ENCODE measurements at regions not wholly inside any gene's neighbourhood (a gene's known extent, or its start where the extent isn't known, plus 50 kb on each side); places are given as distances from the start of the nearest gene placed in this dataset.

DNA sequence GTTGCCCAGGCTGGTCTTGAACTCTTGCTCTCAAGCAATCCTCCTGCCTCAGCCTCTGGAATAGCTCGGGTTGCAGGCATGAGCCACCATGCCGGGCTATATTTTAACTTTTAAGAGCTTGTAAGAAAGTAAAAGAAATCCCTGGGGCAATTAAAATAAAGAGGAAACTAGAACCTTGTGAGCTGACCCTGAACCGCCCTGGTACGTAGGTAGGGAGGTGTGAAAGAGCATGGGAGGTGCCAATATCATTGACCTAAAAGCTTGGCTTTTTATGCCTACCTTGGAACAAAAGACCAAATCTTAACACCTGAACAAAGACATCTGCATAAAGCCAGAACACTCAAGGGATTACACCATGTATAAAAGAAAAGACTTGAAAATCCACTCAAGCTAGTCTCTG, 595.1 kb downstream of the SOX6 start:
- H3K9me3 Mint-ChIP-seq, result no peaks in the 10 kb centered on the region
- no peak overlapping the region for H3K27ac Mint-ChIP-seq
- H3K27me3 Mint-ChIP-seq, result peaks cover 22% of the 10 kb centered on the region
- H3K4me3 Mint-ChIP-seq, result no peak overlapping the region
- ATAC-seq (no peak), DNase-seq (no peak)
- no peaks in the 10 kb centered on the region for H3K4me1 Mint-ChIP-seq

DNA sequence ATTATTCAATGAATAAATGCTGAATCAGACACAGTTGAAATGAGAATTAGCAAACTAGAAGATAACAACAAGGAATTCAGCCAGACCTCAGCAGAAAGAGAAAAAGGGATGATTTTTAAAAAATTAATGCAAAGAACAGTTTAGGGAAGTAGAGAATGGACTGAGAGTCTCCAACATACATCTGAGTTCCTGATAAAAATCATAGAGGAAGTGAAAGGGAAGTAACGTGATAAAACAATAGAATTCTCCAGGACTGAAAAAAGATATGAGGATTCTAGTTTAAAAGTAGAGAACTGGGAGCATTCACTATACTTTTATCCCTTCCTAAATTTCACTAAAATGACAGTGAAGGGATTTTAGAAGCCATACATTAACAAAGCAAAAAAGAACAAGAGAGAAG, 592.0 kb downstream of the SOX6 start:
- H3K9me3 Mint-ChIP-seq, result no peaks in the 10 kb centered on the region
- peaks cover 16% of the 10 kb centered on the region for H3K27me3 Mint-ChIP-seq
- no peak for DNase-seq
- no peak for ATAC-seq
- no peak overlapping the region for H3K4me3 Mint-ChIP-seq
- H3K4me1 Mint-ChIP-seq, result no peaks in the 10 kb centered on the region
- H3K27ac Mint-ChIP-seq, result no peak overlapping the region

DNA sequence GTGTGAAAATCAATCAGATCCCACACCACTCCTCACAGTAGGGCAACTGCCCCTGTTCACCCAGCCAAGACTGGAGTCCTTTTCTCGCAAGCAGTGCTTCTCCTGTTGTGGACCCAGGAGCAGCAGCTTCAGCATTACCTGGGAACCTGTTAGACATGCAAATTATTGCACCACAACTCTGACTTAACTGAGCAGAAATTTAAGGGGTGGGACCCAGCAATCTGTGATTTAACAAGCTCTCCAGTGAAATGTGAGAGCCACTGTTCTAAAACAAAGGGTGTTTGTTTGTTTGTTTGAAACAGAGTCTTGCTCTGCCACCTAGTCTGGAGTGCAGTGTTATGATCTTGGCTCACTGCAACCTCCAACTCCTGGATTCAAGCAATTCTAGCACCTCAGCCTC, 591.4 kb downstream of the SOX6 start:
- no peak for ATAC-seq

DNA sequence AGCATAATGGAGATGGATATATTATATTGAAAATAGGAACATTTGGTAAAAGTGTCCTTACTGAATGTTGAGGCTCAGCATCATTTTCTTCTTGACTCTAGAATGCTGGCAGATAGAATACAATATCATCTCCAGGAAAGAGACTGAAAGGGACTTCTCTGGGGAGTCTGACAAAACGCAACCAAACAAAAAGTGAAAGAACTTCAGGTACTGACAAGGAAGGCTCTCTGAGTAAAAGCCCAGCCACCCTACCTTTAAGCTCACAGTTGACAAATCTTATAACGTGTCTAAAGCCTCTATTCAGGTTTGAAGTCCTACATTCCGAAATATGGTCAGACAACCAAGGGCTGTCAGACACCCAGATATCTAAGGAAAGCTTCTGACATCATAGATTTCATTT, 590.8 kb downstream of the SOX6 start:
- Mint-ChIP-seq H3K27me3 (peaks cover 18% of the 10 kb centered on the region), H3K27ac (no peak overlapping the region), H3K4me3 (no peak overlapping the region), H3K9me3 (no peaks in the 10 kb centered on the region), H3K4me1 (no peaks in the 10 kb centered on the region)
- DNase-seq (no peak), ATAC-seq (no peak)

More for the DNA sequence above, 591.4 kb downstream of the SOX6 start:
- peaks cover 20% of the 10 kb centered on the region for H3K27me3 Mint-ChIP-seq
- H3K4me3 Mint-ChIP-seq, result no peak overlapping the region
- no peak for DNase-seq
- no peaks in the 10 kb centered on the region for H3K9me3 Mint-ChIP-seq
- no peaks in the 10 kb centered on the region for H3K4me1 Mint-ChIP-seq
- no peak overlapping the region for H3K27ac Mint-ChIP-seq

DNA sequence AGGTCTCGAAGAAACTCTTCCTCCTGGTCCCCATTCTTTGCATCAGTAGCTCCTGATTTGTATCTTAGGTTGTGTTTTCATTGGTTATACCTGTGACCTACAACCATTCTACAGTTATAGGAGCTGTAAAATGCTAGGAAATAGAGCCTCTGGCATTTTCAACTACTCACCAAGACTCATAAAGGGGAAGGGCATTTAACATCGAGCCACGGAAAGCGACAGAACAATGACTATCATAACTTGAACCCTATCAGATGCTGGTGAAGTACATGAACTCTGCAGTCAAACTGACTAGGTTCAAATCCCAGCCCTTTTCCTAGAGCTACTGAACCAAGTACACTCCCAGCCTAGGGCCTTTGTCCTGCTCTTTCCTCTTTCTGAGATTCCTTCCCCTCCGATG, 588.0 kb downstream of the SOX6 start:
- DNase-seq (no peak), ATAC-seq (no peak)
- H3K27me3 Mint-ChIP-seq, result peaks cover 22% of the 10 kb centered on the region
- no peak overlapping the region for H3K4me3 Mint-ChIP-seq
- H3K9me3 Mint-ChIP-seq, result no peaks in the 10 kb centered on the region
- H3K4me1 Mint-ChIP-seq, result no peaks in the 10 kb centered on the region
- no peak overlapping the region for H3K27ac Mint-ChIP-seq

DNA sequence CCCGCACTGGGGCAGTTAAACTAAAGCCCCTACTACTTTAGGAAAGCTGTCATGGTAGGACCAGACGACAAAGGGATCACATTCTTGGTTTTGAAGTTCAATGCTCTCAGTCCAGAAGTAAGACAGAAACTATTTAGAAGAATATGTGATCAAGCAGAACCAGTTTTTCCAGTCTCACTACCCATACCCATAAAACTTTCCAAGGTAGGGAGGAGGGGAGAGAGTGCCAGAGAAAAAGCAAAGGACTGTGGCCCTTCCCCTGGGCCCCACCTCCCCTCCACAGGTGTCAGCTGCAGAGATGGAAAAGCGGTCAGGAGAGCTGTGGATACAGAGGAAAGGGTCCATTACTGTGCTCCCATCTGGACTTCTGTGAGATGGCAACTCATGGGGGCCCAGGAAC, 587.1 kb downstream of the SOX6 start:
- ATAC-seq, result no peak
- H3K27me3 Mint-ChIP-seq, result peaks cover 24% of the 10 kb centered on the region
- H3K4me3 Mint-ChIP-seq, result no peak overlapping the region
- no peaks in the 10 kb centered on the region for H3K4me1 Mint-ChIP-seq
- no peak for DNase-seq
- H3K9me3 Mint-ChIP-seq, result no peaks in the 10 kb centered on the region
- no peak overlapping the region for H3K27ac Mint-ChIP-seq

DNA sequence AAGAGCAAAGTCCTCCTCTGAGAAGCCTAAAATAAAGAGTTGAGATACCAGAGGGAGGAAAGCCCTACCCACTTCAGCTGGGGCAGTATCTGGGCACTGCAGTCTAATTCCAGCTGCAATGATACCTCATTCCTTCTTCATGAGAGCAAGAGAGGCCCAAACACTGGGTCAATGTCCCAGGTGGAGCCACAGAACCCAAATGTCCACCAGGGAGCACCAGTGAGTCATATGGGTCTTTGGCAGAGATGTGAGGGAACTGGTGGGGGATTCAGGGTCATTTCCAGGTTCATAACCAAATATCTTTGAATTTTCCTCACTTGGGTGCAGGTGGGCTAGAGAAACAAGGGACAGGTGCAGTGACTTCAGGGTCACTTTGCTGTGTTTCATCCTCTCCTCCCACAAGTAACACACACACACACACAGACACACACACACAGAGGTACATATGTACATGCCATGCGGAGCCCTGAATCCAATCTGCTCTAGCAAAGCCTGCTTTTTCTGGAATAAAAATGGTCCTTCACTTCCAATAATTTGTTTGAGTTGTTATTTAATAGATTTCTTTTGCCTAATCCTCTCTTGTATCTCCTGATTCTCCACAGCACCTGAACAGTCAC, 585.4 kb downstream of the SOX6 start:
- ATAC-seq (peak; percentile 41), DNase-seq (peak; percentile 8 to 21)
- Mint-ChIP-seq H3K9me3 (no peaks in the 10 kb centered on the region), H3K27me3 (peaks cover 29% of the 10 kb centered on the region), H3K4me3 (no peak overlapping the region), H3K27ac (no peak overlapping the region), H3K4me1 (no peaks in the 10 kb centered on the region)

DNA sequence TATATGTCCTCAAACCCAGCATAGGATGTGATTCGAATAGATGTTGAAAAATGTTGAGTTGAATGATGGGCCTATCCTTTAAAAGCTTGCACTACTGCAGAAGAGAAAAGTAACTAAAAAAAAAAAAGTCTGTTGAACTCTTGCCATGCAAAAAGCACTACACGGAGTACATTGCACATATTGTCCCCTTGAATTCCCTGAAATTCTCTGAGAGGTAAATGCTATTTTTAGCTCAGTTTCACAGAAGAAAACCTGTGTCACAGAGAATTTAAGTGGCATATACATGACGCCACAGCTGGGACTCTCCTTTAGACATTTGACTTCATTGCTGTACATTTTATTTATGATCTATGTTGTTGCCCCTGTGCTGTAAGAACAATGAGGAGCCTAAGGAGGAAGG, 583.8 kb downstream of the SOX6 start:
- Mint-ChIP-seq H3K27ac (peak overlapping the region in 1 of 2 donors; percentile 42), H3K27me3 (peaks cover 29% of the 10 kb centered on the region), H3K4me1 (no peaks in the 10 kb centered on the region), H3K9me3 (no peaks in the 10 kb centered on the region), H3K4me3 (no peak overlapping the region)
- DNase-seq (no peak), ATAC-seq (no peak)

DNA sequence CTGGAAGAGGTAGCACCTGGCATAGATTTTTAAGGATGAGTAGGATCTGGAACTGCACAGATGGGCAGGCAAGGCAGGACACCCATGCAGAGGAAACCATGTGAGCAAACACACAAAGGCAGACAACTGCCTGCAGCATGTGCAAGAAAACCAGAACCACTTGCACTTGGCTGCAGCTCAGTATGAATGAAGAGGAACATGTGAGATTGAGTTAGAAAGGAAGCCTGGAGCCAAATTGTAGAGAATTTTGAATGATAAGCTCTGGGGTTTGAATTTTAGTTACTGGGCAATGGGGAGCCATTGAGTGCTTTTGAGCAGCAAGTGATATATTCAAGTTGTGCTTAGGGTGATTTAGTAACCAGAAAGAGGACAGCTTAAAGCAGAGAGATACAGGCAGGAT, 583.4 kb downstream of the SOX6 start:
- H3K27me3 Mint-ChIP-seq, result peaks cover 29% of the 10 kb centered on the region

DNA sequence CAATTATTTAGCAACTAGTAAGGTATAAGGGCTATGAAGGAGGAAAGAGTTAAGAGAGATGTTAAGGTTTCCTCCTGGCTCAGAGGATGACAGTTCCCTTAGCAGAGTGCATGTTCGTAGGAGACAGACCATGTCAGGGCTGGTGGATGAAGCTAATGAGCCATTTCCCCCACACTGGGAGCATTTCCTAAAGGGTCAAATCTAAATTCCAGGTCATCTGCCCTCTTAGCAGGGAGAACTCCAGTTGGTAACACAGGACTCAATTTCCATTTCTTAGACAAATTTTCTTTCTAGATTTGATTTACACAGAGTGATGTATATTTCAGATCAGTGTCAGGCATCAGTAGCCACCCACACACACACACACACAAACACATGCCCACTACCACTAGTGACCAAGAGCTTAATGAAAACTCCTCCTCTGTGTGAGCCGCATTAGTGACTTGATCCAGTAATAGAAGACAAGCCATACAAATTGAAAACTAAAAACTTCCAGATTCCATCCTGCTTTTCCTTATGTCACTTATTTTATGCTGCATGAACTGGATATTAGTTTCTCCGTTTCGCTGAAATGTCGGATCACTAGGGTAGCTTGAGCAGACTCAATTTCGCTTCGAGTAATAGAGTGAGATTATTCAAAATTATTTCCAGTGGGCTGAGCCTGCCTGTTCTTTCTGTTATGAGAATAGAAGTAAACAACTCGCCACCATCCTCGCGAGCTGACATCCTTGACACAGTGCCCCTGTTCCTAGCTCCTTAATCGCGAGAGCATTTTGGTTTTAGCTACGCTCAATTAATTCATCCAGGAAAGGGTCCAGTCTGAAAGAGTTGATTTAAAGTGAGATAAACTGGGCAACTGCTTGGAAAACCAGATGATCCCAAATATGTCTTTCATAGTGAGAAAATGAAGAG, 582.6 kb downstream of the SOX6 start:
- peaks cover 29% of the 10 kb centered on the region for H3K27me3 Mint-ChIP-seq
- H3K9me3 Mint-ChIP-seq, result no peaks in the 10 kb centered on the region
- H3K27ac Mint-ChIP-seq, result no peak overlapping the region
- DNase-seq (no peak), ATAC-seq (no peak)
- H3K4me1 Mint-ChIP-seq, result no peaks in the 10 kb centered on the region
- H3K4me3 Mint-ChIP-seq, result no peak overlapping the region

More for the DNA sequence above, 583.4 kb downstream of the SOX6 start:
- peak overlapping the region in 1 of 2 donors; percentile 42 for H3K27ac Mint-ChIP-seq
- H3K9me3 Mint-ChIP-seq, result no peaks in the 10 kb centered on the region
- H3K4me3 Mint-ChIP-seq, result no peak overlapping the region
- no peaks in the 10 kb centered on the region for H3K4me1 Mint-ChIP-seq
- DNase-seq (no peak), ATAC-seq (no peak)

DNA sequence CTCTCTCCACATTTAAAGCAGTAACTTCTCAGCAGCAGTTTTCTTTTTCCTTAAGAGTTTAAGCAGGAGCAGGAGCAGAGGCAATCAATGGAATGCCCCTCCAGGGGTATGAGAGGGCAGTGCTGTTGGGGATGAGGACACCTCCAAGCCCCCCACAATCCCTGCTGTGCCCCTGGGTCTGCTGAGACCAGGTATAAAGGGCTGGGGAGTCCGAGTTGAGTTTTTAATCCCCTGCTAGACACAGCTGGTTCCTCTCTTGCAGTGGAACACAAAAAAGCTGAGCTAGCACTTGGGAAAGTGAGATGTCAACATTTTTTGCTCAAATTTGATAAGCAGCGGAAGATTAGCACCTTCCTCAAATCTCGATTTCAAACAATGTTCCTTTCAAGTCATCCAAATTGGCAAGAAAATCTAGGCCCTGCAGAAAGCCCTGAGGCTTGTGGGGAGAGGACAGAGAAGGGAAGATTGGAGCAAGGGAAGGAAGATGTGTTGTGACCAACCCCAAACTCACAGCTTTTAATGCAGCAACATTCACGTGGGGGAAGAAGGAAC, 581.9 kb downstream of the SOX6 start:
- no peaks in the 10 kb centered on the region for H3K9me3 Mint-ChIP-seq
- ATAC-seq (no peak), DNase-seq (no peak)
- H3K27me3 Mint-ChIP-seq, result peaks cover 25% of the 10 kb centered on the region
- no peaks in the 10 kb centered on the region for H3K4me1 Mint-ChIP-seq
- no peak overlapping the region for H3K27ac Mint-ChIP-seq
- no peak overlapping the region for H3K4me3 Mint-ChIP-seq

DNA sequence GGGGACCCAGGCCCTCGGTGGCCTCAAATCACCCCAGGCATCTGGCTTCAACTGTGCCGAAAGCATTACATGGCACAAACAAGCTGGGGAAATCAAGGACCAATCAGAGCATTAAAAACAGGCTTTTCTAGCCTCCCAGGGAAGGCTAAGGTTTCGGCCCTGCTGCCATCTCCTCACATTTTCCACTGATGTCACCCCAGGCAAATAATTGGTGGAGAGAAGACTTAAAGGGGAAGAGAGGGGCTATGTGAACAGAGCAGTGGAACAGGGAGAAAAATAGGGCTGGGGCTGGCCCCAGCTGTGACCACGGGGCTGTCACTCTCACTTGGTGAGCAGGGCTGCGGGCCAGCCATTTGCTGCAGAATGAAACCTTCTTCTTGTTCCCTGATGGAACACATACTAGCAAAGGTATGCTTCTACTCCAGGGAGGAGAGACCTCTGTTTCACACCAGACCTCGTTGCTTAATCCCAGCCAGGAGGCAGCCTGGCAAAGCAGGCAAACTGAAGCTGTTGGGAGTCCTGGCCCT, 581.3 kb downstream of the SOX6 start:
- Mint-ChIP-seq H3K27ac (peak overlapping the region in 1 of 2 donors; percentile 61), H3K9me3 (no peaks in the 10 kb centered on the region), H3K4me3 (no peak overlapping the region), H3K4me1 (no peaks in the 10 kb centered on the region), H3K27me3 (peaks cover 23% of the 10 kb centered on the region)
- no peak for DNase-seq
- no peak for ATAC-seq

DNA sequence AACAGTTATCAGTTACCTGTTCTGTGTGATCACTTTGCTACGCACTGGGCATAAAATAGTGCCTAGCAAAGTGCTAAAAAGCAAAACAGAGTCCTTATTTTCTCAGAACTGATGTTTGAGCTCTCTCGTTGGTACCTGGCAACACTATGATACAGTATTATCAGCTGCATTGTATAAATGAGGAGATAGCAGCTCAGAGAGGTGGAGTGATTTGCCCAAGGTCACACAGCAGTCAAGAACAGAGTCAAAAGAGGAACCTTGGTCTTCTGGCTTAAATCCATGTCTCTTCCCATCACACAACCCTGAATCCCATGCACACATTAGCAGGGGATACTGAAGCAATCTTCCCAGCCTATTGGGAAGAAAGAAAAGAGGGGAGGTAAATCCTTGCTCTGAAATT, 580.5 kb downstream of the SOX6 start:
- no peak overlapping the region for H3K4me3 Mint-ChIP-seq
- peaks cover 23% of the 10 kb centered on the region for H3K27me3 Mint-ChIP-seq
- H3K27ac Mint-ChIP-seq, result no peak overlapping the region
- no peaks in the 10 kb centered on the region for H3K9me3 Mint-ChIP-seq
- H3K4me1 Mint-ChIP-seq, result no peaks in the 10 kb centered on the region
- DNase-seq (no peak), ATAC-seq (no peak)

DNA sequence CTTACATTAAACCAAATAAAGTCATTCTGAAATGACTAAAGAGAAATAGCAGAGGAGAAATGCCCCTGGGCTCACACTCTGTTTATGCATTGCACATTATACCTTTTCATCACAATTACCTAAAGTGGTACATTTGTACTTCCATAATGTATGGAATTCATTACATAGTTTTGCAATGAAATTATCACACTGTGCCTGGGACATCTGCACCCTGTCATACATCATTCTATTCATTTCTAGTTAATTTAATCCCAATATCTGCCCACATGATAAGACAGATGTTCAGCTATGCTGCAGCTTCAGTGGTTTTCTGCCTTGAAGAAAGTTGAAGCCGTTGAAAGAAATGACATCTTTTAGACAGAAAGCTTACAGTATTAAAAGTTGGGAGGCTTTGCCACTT, 580.0 kb downstream of the SOX6 start:
- H3K4me1 Mint-ChIP-seq, result no peaks in the 10 kb centered on the region
- no peaks in the 10 kb centered on the region for H3K9me3 Mint-ChIP-seq
- ATAC-seq, result no peak
- H3K4me3 Mint-ChIP-seq, result no peak overlapping the region
- no peak for DNase-seq
- peaks cover 29% of the 10 kb centered on the region for H3K27me3 Mint-ChIP-seq
- H3K27ac Mint-ChIP-seq, result no peak overlapping the region

DNA sequence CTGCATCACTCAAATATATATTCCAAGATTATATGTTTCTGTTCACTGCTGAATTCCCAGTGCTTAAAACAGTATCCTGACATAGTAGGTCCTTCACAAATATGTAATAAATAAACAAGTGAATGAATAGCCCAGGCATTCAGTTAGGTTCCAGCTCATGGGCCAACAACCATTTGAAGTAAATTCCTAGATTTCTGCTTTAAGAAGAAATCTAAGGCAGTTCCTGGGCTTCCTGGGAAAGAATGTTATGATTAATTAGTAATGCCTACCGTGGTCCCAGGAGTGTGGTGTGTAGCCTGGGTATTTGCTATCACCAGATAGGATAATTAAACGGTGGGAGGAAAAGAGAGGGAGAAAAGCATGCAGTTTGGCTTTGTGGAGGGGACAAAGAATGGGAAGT, 576.8 kb downstream of the SOX6 start:
- no peak for DNase-seq
- H3K27ac Mint-ChIP-seq, result no peak overlapping the region
- no peaks in the 10 kb centered on the region for H3K4me1 Mint-ChIP-seq
- peaks cover 23% of the 10 kb centered on the region for H3K27me3 Mint-ChIP-seq
- H3K9me3 Mint-ChIP-seq, result no peaks in the 10 kb centered on the region
- no peak overlapping the region for H3K4me3 Mint-ChIP-seq
- ATAC-seq, result no peak

DNA sequence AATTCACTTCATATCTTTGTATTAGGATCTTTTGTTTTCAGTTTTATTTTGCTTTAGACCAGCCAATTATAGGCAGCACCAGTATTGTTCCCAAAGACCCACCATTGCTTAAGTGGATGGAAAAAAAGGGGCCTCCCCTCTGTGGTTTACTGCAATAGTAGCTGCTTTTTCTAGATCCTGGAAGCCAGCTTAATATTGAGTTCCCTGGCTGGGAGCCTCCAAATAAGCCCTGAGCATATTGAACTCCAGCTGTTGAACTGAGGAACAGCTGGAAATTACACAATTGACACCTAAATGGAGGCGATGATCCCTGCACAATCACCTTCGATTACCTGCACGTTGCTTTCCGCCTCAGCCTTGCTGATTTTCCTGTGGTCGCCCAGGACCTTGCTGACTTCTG, 576.0 kb downstream of the SOX6 start:
- ATAC-seq (no peak), DNase-seq (no peak)
- Mint-ChIP-seq H3K27ac (peak overlapping the region in 1 of 2 donors; percentile 69), H3K9me3 (no peaks in the 10 kb centered on the region), H3K4me3 (no peak overlapping the region), H3K4me1 (no peaks in the 10 kb centered on the region), H3K27me3 (peaks cover 21% of the 10 kb centered on the region)
